HG03103 (cell line): ENCODE measurements at regions not wholly inside any gene's neighbourhood (a gene's known extent, or its start where the extent isn't known, plus 50 kb on each side); places are given as distances from the start of the nearest gene placed in this dataset.

Source experiments
- ATAC-seq: cut with Tn5 transposase; IDR thresholded peaks from one replicate; pipeline ENCODE4 v1.9.1; 2021; ENCODE audit warnings: low read depth; ENCODE audit not compliant: unreplicated experiment

- no peak for ATAC-seq
Measured at GRCh38 chr3:159165961-159166360, 364.1 kb downstream of the MFSD1 start.

- no peak for ATAC-seq
Measured at GRCh38 chr3:159166899-159167586, 365.2 kb downstream of the MFSD1 start.

DNA sequence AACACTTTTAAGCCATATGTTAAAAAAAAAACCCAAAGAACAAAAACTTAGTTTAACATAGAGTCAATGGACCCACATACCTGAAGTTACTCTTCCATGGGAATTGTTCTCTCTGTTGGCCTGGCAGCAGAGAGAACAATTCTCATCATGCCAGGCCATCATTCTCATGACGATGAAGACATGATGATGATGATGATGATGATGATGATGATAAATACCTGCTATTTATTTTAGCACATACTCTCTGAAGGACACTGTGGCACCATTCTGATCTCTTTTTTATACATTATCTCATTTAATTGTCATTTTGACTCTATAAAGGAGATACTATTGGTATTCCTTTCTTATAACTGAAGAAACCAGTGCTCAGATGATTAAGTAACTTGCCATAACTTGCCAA is 366.9 kb downstream of the MFSD1 start:
- no peak for ATAC-seq

GRCh38 chr3:159169828-159170227 is 368.0 kb downstream of the MFSD1 start:
- ATAC-seq: peak; percentile 42

DNA sequence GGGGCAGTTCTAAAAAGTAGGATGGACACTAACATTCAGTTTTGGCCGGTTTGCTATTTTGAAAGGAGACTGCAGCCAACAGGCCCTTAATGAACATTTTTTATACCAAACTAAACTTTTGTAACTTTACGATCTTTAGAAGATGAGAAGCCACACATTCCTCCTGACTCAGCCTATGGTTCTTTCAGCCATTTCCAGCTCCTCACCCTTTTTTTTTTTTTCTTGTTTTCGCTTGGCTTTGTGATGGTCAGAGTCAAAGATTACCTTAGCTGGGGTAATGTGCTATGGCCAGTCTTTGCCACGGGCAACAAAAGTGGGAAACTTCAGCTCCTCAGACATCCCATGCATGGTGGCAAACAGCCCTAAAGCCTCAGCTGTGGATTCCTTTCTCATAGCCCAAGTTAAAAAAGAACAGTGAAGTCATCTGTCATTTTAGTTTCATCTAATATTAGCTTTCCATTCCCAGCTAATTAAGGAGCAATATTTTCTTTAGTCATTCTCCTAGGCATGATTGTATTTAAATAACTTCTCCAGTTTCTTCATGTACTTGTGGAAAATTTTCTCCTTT is 368.7 kb downstream of the MFSD1 start:
- no peak for ATAC-seq

GRCh38 chr3:159171333-159171732 is 369.5 kb downstream of the MFSD1 start:
- ATAC-seq: no peak

- ATAC-seq: no peak
Measured at GRCh38 chr3:159172473-159172872, 370.6 kb downstream of the MFSD1 start.

- ATAC-seq: no peak
Measured at GRCh38 chr3:159174715-159175692, 373.1 kb downstream of the MFSD1 start.

DNA sequence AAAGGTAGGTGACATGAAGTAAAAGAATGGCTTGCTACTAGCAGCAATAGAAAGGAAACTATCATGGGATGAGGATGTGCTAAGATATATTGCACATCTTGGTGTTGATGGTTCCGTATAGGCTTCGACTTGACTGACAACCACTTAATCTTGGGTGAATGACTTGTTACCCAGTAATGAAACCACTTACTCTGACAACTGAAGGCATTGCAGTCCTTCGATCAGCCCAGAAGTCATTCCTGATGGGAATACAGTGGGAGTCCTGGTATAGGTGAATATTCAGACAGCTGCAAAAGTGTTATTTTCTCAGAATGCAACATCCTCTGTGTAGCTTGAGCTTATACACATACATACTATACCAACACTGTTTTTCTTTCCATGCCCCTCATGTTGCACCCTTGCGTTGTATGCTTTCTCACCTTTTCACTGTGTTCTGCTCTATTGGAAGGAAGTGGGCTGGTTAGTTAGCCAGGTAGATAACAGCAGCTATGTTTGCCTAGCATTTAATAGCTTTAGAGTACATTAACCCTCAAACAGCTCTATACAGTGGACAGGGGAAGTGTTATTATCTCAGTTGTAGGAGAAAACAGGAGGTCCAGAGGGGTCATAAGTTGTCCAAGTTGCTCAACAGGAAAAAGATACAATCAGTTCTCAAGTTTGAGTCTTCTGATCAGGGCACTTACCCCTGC is 376.5 kb downstream of the MFSD1 start:
- ATAC-seq: no peak

DNA sequence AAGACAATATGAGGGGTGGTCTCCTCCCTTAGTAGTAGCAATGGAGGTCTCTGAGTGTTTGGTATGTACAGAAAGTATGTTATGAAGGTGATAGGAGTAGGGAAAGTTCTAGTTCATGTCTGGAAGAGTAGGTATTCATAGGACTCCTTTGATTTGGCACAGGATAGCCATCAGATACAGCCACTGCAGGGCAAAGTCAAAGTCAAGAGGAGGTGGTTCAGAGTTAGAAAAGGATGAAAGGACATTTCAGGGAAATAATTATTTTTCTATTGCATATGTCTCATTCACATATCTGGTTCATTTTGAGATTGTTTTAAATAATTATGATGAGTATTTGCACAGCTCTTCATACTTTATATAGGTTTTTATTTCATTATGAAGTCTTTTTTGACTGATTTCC is 381.1 kb downstream of the MFSD1 start:
- no peak for ATAC-seq

- peak; percentile 49 for ATAC-seq
Measured at GRCh38 chr3:159185443-159186050, 383.7 kb downstream of the MFSD1 start.

DNA sequence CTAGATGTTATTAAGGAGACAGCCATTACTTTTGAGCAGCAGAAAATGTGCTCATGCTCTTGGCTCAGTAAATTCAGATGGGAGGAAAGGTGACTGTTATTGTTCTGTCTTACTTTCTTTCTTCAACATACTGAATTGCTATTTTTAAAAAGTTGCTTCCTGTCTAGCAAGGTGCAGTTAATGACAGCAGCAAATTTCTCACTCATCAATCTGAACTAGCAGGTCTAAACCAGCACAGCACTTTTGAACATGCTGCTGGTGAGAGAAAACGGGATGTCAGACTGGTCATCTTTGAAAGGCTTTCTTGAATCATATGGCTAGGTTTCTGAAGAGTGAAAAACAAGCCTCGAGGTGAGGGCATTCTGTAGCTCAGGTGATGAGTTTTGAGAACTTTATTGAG is 384.7 kb downstream of the MFSD1 start:
- ATAC-seq: peak; percentile 58

DNA sequence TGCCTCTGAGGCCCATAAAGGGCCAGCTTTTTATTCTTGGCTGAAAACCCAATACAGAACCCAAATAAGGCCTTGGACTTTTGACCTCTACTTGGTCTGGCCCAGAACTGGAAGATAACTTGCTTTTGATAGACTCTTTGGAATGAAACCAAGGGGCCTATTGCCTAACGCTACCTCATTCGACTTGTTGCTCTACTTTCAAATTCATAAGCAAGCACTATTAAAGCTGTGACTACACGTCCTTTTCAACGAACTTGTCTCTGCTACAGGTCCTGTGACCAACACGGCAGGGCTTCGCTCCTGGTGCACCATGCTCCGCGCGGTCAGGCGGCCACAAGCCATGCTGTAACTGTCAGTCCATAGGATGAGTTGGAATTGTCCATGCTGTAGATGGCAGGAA is 385.4 kb downstream of the MFSD1 start:
- ATAC-seq: no peak

DNA sequence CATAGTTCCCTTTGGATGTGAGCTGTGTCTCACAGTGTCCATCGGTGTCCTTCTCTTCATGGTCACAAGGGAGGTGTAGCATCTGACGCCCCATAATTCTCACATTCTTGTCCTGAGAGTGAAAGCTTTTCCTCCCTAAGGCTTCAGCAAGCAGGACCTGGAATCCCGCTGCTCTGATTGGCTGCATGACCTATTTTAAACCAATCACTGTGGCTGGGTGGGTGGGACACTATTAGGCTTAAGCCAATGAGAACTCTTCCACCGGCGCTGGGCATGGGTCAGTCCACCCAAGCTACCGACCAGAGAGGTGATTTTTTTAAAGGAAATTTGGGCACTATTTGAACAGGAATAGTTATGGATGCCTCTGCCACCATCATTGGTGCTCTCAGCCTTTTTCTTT is 385.9 kb downstream of the MFSD1 start:
- ATAC-seq: no peak

- no peak for ATAC-seq
Measured at GRCh38 chr3:159189994-159190669, 388.3 kb downstream of the MFSD1 start.

- no peak for ATAC-seq
Measured at GRCh38 chr3:159191447-159191846, 389.6 kb downstream of the MFSD1 start.

DNA sequence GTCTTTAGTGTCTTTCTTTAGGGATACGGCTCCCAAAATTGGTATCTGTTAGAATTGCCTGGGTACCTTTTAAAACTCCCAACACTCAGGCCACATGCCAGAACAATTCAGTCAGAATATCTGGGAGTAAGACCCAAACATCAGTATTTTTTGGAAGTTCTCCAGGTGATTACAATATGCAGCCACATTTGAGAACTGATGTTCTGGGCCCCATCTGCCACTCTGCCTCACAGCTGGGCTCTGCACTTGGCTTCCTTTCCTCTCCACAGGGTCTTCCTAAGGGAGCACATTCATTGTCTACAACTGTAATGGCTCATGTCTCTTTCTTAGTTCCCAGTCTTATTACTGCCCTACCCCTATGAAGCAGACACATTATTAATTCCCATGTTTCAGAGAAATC is 394.5 kb downstream of the MFSD1 start:
- ATAC-seq: no peak

- no peak for ATAC-seq
Measured at GRCh38 chr3:159200176-159200575, 398.3 kb downstream of the MFSD1 start.

GRCh38 chr3:159208050-159208449 is 406.2 kb downstream of the MFSD1 start:
- no peak for ATAC-seq

DNA sequence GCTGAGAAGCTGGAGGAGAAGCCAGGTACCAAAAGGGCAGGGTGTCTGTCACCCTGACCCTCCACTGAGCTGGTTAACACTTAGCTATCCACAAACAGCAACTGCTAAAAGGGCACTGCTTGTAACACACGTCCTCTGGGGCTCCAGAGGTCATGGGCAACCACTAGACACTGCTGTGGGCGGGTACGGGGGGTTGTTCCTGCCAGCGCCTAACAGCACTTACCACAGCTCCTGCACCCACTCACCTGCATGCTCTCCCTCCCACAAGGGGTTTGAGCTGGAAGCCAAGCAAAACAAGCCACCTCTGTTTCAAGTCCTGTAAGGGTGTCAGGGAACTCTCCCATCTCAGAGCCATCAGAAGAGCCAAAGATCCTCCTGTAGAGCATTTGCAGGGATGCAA is 407.6 kb downstream of the MFSD1 start:
- no peak for ATAC-seq
